Inferior parietal cortex (tissue), 1 donor: ENCODE measurements at regions not wholly inside any gene's neighbourhood (a gene's known extent, or its start where the extent isn't known, plus 50 kb on each side); places are given as distances from the start of the nearest gene placed in this dataset.
"Not testable (repeated sequence)": the region's sequence is repeated elsewhere in the genome, so short reads cannot be mapped to it uniquely, and the experiment has no call there.

Experiments
- DNase-seq: peaks from one replicate; pipeline ENCODE4 v3.0.0-alpha.2; 2016; ENCODE audit errors: extremely low spot score

DNA sequence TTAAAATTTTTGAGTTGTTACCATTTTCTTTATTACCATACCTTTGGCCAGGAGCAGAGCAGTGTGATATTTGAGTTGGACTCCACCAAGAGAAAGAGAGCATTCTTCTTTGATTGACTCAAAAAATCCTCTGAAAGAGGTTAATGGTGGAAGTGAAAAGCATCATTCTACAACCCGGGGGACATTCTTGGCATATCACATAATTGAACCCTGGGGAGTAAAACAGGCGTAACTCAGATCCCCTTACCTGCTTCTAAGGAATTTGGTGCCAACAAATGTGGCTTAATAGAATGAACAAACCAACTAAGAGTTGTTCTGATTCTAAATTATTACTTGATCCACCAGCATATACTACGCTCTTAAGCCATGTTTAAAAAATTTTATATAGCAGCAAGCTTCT is 351.1 kb upstream of the DEPDC1 start:
- DNase-seq: no peak

DNA sequence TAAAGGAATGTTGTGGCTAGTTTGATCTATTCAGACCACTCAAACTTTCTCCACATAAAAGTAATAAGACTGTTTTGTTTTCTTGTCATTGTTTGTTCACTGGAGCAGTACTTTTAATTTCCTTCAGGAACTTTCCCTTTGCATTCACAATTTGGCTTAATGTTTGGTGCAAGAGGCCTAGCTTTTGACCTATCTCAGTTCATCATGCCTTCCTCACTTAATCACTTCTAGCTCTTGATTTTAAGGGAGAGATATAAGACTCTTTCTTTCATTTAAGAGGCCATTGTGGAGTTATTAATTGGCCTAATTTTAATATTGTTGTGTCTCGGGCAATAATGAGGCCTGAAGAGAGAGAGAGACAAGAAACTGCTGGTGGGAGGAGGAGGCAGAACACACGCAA is 371.7 kb upstream of the DEPDC1 start:
- no peak for DNase-seq

DNA sequence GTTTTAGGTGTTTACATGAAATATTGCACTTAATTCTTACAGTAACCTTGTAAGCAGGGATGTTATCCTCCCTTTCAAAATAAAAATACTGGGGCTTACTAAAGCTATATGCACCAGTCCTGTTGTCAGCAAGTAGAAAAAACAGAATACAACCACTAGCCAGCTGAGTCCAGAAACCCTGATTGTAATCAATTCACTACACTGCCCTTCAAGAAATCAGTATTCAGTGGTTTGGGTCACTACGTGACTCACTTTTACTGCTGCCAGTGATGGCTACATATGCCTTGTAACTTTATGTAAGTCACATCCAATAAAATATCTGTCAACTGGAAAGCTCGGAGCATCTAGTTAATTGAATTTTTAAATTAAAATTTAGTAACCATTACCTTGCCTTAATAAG is 376.3 kb upstream of the DEPDC1 start:
- no peak for DNase-seq

DNA sequence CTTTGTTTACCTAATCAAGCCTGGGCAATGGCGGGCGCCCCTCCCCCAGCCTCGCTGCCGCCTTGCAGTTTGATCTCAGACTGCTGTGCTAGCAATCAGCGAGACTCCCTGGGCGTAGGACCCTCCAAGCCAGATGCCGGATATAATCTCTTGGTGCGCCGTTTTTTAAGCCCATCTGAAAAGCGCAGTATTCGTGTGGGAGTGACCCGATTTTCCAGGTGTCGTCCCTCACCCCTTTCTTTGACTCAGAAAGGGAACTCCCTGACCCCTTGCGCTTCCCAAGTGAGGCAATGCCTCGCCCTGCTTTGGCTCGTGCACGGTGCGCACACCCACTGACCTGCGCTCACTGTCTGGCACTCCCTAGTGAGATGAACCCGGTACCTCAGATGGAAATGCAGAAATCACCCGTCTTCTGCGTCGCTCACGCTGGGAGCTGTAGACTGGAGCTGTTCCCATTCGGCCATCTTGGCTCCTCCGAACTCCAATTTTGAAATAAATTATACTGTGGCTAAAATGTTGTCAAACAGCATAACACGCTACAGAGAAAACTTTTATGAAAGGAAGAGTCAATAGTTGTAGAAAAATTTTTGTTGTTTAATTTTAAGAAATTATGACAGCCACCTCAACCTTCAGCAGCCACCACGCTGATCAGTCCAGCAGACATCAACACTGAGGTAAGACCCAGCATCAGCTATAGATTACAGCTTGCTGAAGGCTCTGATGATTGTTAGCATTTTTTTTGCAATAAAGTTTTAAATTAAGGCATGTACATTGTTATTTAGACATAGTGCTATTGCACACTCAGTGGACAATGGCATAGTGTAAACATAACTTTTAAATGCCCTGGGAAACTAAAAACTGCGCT is 384.7 kb upstream of the DEPDC1 start:
- not testable (repeated sequence) for DNase-seq

DNA sequence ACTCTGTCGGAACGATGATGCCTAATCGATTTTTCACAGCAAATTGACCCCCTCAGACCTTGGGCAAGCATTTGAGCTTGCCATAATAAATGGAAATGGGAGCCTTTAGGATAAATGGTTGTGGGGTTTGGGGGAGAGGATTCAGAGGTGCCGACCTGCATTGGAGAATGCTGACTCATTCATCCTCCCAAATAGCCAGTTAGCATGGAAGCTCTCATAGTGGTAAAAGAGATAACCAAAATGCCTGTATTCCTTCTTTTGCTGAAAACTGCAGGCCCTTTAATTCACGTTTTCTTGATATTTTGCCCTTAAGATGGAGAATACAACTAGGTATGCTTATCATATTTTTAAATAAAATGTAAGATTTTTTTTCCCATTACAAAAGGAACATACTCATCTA is 392.6 kb upstream of the DEPDC1 start:
- DNase-seq: no peak

DNA sequence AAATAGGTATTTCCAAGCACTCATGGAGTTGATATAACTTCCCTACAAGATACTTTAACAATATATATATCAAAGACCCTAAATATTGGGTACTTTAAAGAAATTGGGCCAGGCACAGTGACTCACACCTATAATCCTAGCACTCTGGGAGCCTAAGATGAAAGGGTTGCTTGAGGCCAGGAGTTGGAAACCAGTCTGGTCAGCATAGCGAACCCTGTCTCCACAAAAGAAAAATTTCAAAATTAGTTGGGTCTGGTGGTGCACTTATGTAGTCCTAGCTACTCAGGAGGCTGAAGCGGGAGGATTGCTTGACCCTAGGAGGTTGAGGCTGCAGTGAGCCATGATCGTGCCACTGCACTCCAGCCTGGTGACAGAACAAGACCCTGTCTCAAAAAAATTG is 393.9 kb upstream of the DEPDC1 start:
- no peak for DNase-seq

DNA sequence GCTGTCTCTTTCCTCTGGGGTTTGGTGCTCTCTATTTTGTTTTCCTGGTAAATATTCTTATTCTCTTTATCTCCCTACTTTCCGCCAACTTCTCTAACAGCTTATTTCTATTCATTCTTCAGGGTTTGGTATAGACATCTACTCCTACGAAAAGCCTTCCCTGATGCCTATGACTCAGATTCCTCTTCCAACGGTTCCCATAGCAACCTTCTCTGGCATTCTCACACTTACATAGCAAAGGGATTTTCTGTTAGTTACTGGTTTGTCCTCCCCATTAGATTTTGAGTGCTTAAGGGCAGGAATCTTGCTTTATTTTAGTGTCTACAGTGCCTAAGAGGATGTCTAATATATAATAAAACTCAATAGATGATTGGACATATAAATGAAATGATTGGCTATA is 407.6 kb upstream of the DEPDC1 start:
- DNase-seq: peak; percentile 53

DNA sequence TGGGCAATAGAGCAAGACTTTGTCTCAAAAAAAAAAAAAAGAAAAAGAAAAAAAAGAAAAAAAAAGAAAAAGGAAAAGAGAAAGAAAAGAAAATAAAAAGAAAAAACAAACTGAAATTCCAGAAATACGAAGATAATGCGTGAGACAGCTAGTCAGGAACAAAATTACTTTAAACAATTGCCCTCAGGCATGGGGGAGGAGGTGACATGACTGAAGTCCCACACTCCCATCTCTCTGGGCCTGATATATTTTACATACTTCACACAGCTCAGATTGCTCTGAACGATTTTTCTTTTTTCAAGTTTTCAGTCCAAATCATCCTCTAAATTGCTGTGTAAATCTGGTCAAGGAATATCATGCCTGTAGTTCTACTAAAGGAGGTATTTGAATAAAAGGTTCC is 409.5 kb upstream of the DEPDC1 start:
- DNase-seq: no peak

DNA sequence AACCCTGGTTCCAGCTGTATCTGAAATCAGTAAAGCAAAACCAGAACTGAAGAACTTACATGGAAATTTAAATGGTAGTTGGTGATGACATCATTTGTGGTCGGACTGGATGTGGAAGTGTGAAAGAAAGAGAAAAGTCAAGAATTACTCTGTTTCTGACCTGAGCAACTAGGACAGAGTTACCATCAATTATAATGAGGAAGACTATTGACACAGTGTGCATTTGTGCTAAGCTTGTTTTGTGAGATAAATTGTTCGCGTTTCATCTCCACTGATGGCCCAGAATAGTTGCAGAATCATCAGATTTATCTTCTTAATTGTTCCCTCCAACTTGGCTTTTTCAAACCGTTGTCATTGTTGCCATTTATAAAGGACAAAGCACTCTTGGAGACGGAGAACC is 410.6 kb upstream of the DEPDC1 start:
- no peak for DNase-seq

DNA sequence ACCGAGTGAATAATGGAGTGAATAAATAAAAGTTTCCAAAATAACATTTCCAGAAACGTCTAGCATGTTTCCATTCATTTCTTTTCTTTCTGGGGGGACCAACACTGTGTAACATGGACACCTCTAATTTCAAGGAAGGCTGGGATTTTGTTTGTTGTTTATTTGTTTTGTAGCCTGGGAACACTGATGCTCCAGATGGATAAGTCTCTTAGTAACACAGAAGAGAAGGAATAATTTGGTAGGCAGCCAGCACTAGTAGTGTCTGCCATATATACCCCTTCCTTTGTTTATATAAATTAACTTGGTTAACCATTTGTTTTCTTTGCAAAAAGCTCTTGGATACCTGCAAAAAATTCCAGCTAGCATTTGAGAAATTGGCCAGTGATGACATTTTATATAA is 411.4 kb upstream of the DEPDC1 start:
- no peak for DNase-seq

DNA sequence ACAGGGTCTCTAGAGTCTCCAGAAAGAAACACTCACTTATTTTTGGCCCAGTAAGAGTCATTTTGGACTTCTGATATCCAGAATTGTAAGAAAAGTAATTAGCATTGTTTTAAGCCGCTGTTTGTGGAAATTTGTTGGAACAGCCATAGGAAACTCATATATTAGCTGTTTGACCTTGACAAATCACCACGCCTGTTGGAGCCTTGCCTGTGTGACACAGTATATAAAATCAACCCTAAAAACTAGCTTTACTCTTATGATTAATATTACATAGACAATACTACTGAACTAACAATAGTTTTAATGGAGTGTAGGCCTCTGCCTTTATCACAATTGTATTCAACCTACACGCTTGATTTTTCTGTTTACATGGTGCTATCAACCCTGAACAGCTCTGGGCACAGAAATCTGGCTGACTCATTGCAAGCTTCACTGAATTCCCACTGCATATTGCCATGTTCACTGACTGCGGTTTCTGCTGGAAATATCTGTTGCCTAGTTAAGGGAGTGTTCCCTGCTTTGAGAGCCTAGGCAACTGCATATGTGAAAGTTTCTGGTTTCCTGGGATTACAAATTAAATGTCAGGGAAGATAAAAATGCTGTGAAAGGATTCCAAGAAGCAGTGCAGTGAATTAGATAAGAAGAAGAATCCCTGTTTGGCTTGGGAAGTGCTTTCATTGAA is 419.5 kb upstream of the DEPDC1 start:
- peak; percentile 39 for DNase-seq

DNA sequence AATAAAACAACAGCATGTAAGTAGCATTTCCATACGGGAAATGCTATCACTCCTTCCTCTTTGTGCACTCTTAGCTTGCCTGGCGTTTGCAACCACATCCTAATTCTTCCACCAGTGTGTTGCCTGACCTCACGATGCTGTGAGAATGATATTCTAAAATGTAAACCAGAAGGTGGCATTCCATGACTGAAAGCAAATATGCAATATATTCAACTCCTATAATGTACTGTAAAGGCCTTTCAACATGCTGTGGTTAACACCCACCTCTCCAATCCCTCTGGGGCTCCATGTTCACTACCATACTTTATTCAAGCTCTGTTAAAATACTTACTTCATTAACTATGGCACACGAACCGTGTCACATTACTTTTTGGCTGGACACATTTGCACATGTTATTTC is 420.6 kb upstream of the DEPDC1 start:
- DNase-seq: no peak

DNA sequence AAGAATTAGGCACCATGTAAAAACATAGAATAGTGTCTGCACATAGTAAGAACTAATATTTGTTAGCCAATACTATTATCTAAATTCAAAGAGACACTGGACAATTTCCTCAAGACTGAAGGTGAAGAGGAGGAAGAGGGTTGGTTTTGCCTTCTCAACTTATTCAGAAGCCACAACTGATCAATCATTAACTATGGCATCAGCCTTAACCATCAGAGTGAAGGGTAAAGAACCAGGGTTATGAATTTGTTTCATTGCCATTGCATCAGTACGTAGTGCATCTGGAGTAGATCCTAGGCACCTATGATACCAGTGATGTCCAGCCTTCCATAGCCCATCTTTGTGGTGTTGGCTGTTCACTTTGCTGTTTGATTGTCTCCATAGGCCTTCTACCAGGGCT is 421.7 kb upstream of the DEPDC1 start:
- DNase-seq: no peak

DNA sequence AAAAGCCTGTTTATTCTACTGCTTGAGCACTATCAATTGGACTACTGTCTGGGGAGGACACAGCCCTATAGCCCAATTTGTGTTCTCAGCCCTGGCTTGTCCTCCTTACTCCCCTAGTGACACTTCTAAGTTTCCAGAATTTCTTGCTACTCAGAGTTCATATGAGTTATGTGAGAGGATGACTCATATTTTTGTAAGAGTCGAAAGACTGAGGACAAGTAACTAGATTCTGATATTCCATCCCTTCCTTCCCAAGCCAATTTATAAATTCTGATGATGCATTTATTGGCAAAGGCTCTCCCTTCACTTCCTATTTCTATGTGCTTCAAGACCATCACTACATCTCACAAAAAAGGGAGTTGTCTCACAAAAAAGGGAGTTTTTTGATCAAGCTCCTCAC is 422.2 kb upstream of the DEPDC1 start:
- no peak for DNase-seq

DNA sequence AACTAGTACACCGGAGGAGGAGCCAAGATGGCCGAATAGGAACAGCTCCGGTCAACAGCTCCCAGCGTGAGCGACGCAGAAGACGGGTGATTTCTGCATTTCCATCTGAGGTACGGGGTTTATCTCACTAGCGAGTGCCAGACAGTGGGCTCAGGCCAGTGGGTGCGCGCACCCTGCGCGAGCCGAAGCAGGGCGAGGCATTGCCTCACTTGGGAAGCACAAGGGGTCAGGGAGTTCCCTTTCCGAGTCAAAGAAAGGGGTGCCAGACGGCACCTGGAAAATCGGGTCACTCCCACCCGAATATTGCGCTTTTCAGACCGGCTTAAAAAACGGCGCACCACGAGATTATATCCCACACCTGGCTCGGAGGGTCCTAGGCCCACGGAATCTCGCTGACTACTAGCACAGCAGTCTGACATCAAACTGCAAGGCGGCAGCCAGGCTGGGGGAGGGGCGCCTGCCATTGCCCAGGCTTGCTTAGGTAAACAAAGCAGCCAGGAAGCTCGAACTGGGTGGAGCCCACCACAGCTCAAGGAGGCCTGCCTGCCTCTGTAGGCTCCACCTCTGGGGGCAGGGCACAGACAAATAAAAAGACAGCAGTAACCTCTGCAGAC is 426.7 kb upstream of the DEPDC1 start:
- DNase-seq: not testable (repeated sequence)

DNA sequence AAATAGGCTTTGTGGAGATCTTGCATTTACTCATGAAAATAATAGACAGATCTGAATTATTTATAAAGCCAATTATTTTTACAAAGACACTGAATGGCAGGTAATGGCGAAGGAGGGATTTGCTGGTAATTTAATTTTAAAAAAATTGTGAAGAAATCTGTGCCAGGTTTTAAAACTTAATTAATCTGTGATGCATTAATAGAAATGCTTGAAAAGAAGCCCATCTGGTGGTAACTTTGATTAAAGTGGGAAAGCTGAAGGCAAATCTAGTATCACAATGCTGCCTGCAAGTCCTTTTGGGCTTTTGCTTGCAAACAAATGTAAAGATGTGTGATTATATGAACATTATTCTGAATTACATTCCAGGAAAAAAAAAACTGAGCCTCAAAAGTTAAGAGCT is 433.2 kb upstream of the DEPDC1 start:
- DNase-seq: no peak

DNA sequence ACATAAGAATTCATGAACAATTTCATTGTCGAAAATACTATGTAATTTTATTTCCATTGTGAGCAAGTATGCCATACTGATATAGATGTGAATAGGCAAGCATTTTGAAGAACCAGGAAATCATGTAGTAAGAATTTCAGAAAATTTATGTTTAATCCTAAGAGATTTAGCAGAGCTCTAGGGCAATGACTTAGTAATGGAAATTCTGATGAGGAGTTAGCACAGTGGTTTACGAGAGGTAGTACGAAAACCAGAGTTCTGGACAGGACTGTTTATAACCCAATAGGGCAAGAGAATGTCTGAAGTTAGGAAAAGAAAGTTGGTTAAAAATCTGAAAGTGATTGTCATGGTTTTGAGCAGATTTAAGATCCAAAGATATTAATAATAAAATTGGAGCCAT is 439.6 kb upstream of the DEPDC1 start:
- DNase-seq: no peak

DNA sequence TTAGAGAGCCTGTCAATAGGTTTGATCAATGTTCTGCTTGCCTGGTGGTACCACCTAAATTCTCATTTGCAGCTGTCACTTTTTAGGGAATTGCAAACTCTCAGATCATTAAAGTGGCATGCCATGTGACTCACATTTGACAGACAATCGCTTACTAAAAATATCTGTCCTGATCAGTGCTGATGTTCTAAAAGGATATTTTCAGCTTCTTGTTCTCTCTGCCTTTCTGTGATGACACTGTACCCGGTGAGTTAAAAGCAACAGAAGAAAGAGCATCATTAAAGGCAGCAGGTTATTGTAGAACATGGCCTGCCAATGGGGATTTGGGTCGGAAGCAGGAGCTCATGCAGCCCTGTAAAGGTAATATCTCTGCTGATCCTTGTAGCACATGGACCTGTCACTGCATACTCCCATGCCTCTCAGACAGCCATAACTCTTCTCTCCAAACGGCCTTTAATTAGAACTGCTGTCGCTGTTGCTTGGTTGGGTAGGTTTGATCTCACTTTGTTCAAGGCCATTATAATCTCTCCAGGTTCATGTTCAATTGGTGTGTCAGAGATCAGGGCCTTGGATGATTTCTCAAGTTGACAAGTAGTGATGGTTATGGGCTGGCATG is 441.3 kb upstream of the DEPDC1 start:
- DNase-seq: no peak

DNA sequence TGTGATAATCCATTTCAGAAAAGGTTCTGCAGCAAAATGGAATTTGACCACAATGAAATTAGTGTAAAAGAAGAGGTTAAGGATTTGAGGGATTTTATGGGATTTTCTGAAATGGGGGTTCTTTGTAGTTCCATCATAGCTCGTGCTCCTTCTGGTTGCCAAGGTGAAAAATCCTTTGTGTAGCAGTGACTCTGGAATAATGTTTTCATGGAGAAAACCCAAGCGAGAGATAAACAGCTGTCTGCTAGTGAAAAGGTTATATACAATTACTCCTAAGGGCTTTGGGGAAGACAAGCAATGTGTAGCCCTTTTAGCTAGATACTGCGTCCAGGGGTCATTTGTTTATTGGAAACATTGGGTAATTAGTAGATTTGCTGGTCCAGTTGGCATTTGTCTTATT is 453.2 kb upstream of the DEPDC1 start:
- no peak for DNase-seq

DNA sequence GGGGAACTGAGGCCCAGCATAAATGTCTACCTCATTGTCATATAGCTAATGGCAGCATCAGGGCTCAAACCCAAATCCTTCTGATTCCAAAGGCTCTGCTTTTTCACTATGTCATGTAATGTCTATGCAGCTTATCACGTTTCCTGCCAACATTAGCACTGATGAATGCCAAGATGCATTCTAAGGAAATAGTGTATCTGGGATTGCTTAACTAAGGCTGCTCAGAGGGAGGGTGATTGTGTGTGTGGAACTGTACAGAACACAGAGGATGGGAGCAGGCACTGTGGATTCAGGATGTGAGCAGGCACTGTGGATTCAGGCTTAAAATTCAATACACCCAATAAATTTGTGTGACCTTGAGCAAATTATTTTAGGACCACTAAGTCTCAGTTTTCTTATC is 456.4 kb upstream of the DEPDC1 start:
- DNase-seq: no peak

DNA sequence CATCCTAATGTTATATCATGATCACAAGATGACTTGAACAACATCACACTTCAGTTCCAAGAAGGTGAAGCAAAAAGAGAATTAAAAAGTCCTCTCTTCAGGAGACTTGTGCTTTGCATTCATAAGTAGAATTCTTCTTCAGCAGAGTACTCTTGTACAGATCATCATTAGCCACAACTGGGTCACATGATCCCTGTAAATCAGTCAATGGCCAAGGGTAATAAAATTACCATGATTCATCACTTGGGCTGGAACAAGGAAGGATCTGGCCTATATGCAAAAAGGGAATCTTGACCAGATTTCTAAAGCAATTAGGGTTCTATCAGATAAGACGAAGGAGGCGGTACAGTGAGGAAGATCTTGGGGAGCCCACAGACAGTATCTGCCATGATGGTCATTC is 458.0 kb upstream of the DEPDC1 start:
- no peak for DNase-seq

DNA sequence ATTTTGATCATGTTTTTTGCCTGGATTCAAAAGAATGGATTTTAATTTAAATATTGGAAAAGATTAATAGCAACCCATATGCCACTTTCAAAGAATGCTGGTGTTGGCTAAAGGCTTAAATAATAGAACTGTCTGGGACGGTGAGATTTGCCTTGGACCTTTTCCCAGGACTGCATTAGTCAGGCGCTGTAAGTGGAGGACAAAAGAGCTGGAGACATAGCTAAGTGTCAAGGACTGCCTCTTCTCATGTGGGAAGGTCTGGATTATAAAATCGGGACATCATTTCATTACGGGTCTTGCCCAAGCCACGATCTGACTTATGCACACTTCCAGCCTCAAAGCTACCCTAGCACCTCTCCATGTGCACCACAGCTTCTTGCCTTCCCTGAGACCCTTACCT is 458.5 kb upstream of the DEPDC1 start:
- no peak for DNase-seq

DNA sequence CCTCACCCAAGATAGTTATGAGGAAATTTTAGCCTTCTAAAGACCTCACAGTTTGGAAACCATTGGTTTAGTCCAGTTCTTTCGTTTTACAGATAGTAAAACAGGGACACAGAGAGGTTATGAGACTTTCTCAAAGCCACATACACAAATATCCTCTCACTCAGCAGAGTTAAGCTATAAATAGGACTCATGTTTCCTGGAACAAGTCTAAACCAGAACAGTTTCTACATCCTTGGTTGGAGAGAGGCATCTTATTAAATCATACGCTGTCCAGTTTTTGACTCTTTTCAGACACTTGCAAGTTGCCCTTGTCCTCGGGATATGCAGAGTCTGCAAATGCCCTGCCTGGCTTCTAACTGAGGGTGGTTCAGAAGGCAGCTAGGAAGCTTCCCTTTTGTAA is 462.1 kb upstream of the DEPDC1 start:
- DNase-seq: no peak
